CD4-positive, alpha-beta T cell treated with Interleukin-2 at 100 ng/mL for 4 hours (primary cell): ENCODE measurements at regions not wholly inside any gene's neighbourhood (a gene's known extent, or its start where the extent isn't known, plus 50 kb on each side); places are given as distances from the start of the nearest gene placed in this dataset.

Experiments used
- DNase-seq: peaks from one replicate; pipeline ENCODE4 v3.0.0-alpha.2; 2020; ENCODE audit warnings: low spot score

DNA sequence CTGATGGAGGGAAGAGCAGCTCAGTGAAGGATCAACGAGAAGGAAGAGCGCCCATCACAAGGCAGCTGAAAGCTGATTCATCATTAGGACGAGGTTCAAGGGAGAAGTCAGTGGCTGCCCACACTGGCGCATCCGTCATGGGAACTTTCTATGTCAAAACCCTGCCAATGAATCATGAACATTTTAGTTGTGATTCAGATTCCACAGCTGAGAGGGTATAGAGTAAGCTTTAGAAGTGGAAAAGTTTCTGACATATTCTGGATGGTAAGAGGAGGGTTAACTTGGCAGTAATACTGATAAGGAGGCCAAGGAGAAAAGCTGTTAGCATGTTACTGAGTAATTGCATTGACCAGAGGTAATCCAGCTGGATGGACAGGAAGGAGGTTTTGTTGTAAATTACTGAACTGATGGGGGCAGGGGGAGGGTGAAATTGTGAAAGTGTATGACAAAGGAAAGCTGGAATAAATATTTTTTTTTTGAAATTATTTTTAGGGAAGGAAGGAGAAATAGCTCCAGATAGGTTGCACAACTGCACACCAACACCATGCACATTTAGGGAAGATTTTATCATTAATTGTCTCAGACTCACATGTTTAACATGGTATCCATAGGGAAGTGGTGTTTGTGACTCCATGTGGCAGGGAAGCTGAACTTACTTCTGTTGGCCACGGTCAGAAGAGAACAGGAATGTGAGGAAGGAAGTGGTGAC lies 78.3 kb upstream of the NRP1 start:
- DNase-seq: no peak

DNA sequence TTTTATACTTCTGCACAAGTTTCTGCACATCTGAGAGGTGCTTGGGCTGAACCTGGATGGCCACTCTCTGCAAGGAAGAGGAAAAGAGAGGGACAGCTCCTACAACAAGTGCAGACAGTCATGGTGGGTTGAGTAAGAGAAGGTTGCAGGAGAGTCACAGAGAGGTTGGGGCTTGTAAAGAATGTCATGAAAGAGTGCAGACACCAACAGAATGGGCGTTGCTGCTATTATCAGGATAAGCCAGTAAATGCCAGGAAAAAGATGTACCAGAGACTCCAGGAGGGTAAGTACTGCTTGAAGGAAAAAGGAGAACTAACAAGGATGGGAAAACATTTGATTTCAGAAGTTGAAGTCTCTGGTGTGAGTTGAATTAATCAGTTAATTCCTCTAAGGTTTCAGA lies 77.8 kb upstream of the NRP1 start:
- DNase-seq: no peak

DNA sequence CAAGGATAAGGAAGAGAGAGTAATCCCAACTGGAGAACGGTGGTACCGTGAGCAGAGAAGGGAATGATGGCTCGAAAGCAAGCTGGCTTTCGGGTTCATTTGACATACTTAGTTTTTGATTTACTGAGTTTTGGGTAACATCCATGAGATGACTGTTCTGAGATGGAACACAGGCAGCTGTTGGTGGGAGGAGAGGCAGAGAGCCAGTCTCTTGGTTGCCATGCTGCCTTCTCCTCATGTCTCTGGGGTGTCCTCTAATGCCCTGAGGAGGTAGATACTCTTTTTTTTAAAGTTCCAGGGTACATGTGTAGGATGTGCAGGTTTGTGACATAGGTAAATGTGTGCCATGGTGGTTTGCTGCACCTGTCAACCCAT lies 76.4 kb upstream of the NRP1 start:
- DNase-seq: no peak

DNA sequence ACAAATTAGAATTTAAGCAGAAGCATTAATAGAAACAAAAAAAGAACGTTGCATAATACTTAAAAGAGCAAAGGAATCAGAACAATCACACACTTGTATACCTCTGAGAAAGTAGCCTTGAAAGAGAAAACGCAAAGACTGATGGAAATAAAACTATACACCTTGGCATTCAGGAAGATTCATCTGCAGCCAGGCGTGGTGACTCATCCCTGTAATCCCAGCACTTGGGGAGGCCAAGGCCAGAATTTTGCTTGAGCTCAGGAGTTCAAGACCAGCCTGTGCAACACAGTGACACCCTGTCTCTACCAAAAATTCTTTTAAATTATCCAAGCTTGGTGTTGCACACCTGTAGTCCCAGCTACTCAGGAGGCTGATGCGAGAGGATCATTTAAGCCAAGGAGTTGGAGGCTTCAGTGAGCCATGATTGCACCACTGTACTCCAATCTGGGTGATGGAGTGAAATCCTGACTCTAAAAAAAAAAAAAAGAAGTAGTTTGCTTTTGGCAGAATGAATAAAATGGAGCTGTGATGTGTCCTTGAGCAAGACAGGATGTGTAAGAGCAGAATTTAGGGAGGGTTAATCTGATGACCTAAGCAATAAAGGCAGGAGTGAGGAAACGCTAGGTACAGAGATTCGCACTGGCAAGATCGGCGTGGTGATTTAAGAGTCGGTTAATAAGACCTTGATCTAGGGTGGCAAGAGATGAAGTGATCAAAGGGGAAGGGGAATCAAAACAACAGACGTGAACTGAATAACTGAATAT lies 75.8 kb upstream of the NRP1 start:
- DNase-seq: no peak

DNA sequence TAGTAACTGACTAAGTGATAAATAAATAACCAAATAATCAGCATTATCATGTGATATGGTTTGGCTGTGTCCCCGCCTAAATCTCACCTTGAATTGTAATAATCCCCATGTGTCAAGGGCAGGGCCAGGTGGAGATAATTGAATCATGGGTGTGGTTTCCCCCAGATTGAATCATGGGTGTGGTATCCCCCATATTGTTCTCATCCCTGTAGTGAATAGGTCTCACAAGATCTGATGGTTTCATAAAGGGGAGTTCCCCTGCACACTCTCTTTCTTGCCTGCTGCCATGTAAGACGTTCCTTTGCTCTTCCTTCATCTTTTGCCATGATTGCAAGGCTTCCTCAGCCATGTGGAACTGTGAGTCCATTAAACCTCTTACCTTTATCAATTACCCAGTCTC lies 72.1 kb upstream of the NRP1 start:
- no peak for DNase-seq

DNA sequence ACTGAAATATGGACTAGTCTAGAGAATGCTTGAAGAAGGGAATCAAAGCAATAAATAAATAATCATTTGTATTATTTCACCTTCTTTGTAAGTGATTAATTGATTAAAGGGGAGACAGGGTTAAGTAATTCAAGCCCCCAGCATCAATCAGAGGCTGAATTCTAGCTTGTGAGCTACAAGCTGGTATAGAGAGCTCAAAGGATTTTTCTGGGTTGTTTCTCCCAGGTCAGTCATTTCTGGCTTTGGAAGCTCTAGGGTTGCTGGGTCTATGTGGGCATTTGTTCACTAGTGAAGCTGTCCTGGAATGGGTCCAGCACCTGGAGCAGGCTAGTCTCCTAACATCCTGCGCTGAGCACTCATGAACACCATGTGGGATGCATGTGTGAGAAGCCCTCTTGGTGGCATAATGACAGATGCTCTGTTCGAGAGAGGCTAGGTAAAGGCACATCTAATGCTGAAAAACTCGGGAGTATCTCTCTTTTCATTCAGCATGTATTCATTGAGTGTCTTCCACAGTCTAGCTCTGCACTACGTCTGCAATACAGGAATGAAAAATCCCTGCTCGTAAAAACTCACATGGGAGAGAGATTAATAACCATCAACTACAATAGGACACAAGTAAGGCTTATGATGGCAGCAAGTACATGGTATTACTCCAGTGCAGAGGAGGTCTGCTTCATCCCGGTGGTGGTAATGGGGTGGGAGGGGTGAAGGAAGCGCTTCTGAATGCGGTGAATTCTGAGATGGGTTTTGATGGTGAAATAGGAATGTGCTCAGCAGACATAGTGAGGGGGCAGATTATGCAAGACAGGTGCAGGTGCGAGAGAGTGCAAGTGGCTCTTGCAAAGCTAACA lies 68.0 kb upstream of the NRP1 start:
- no peak for DNase-seq

DNA sequence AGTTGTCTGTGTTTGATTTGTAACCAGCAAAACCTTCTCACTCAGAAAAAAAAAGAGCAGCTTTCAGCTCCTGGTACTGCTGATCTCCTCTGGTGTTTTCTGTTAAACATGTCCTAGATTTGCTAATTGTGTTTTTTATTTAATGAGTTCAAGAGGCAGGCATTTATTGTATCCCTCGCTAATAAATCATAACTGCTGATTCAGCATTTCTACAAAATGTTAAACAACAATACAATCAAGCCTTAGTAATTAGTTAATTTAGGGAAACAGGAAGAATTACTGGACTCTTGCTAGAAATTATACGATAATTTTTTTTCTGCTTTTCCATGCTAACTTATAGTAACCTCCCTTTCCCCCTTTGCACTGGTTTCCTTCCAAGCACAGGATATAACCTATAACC lies 66.8 kb upstream of the NRP1 start:
- no peak for DNase-seq

DNA sequence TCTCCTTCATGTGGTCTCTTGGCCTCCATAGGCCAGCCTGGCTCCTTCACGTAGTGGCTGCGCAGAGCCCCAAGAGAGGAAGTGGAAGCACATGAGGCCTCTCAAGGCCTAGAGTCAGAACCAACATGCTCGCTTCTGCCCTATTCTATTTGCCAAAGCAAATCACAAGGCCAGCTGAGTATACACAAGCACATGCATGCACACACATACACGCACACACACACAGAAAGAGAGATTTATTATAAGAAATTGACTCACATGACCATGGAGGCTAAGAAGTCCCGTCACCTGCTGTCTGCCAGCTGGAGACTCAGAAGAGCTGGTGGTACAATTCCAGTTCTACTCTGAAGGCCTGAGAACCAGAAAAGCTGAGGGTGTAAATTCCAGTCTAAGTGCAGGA lies 64.3 kb upstream of the NRP1 start:
- DNase-seq: no peak

DNA sequence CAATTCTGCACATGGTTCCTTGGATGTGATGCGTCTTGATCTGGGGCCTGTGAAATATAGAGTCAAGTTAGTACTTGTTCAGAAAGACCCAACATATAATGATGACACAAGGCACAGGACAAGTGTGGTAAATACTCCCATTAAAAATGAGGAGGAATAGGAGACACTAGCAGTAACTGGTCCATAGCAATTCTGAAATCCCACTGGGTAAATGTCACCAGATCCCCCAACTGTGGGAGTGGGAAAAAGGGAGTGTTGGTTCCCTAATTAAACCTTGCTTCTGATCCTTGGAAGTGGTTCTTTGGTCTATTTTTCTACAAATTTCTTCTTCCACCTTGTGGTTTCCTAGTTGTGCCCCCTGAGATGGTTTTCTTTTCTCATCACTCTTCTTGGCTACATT lies 62.5 kb upstream of the NRP1 start:
- DNase-seq: no peak

DNA sequence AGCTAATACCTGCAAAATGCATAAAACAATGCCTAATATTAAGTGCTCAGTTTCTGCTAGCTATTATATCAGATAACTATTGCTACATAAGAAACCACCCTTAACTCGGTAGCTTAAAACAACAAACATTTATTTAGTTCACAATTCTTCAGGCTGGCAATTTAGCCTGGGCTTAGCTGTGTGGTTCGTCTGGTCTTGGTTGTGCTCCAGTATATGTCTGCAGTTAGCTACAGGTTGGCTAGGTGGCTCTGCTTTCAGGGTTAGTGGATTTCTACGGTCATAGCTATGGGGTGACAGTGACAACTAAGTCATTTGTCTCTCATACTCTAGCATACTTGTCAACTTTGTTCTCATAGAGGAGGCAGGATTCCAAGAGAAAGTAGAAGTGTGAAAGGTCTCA lies 61.8 kb upstream of the NRP1 start:
- no peak for DNase-seq

DNA sequence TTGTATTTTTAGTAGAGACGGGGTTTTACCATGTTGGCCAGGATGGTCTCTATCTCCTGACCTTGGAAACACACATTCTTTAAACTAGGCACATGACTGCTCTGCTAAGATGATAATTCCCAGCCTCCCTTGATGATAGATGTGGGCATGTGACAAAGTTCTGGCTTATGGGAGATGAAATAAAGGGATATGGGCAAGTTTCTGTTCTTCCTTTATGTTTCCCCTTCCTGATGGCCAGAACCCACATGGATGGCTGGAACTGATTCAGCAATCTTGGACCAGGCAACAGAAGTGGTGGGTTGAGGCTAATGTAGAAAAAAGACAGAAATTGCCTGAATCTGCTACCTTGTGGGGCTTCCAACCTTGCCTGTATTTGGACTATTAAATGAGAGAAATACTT lies 60.7 kb upstream of the NRP1 start:
- no peak for DNase-seq

DNA sequence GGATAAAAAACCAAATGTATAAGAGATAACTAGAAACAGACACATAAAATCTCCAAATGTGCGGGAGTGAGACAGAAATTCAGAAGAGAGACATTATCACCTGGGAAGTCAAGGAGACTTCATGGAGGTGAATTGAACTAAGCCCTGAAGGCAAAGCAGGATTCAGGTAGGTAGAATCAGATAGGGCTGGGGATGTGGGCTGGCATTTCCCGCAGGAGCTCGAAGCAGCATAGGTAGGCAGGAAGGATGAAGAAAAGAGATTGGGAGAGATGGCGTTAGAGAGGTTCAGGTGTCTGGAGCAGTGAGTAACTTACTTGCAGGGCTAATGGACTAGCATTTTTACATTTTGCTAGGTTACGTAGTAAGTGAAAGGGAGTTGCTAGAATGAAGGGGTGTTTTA lies 58.2 kb upstream of the NRP1 start:
- DNase-seq: no peak

DNA sequence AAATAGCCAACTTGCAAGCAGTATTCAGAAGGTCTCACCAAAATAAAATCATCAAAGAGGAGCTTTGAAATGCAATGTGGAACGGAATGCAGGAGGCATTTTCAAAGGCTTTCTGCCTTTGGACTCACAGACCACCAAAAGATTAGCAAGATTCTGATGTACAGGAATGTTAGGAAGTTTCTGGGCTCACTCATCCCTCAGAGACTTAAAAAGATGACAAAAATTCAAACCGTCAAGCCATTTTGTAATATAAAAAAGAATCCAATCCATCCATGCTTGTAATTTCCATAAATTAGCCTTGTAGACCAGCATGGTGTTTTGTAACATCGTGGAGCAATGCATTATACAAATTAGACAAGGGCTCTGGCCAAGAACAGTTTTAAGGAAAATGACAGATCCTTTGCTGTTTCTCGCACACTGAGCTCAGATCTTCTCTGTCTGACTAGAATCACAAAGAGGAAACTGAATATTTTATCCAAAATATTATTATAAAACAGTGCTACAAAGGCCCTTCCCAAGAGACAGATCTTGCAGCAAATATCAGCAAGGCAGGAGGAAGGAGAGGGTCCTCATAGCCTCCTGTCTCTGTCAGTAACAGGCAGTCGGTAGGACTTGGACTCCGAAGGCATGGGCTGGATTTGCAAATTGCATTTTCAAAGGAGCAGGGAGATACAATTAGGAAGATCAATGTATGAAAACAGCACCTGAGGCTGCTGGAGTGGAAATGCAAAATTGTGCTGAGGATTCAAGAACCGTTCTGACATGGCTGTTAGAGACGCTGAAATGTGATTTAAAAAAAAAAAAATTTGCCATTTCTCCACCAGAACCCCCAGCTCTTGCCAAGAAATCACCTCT lies 57.4 kb upstream of the NRP1 start:
- DNase-seq: no peak

DNA sequence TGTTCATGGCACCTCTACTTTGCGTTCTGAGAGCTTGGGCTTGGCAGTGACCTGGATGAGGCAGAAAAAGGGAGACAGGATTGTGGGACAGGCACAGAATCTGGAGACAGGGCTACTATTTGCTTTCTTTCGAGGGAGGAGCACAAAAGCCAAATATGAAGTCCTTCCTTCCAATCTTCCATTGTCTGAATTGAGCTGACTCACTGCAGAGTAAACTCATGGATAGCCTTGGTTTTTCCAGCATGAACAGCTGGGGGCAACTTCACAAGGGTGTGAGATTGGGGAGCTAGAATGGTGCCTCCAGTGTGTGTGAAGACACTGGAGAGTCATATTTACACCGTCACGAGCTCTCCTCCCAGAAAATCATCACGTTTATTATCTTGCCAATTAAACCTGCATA lies 55.6 kb upstream of the NRP1 start:
- no peak for DNase-seq

DNA sequence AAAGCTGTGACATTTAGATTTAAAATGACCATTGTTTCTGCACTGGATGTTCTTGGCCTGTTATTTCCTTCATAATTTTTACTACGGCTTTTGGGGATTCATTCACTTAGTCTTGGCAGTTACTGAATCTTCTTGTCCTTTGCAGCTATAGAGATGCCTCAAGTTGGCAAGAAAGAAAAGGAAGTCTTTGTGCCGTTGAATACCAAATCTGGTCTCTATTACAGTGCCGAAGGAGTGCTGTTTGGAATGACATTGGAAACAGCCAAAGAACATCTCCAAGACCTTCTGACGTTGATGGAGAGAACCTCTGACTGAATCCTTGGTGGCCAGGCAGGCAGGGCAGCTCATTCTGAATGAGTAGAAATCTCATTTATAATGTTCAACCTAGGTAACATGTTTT lies 54.3 kb upstream of the NRP1 start:
- no peak for DNase-seq

DNA sequence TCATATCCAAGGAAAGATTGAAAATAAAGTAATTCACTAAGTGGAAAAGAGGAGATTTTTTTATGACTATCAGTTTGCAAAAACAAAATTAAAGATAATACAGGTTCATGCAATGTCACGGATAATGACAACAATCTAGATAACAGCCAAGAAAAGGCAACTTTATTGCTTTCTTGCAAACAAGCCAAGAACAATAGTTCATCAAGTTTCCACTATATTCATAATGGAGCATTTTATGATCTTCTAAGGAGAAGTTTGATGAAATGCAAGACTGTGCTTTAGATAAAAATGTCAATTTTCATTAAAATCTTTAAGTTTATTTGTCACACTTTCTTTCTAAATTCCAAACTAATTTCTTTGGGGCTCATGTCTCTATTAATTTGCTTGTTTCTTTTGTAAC lies 53.9 kb upstream of the NRP1 start:
- no peak for DNase-seq

DNA sequence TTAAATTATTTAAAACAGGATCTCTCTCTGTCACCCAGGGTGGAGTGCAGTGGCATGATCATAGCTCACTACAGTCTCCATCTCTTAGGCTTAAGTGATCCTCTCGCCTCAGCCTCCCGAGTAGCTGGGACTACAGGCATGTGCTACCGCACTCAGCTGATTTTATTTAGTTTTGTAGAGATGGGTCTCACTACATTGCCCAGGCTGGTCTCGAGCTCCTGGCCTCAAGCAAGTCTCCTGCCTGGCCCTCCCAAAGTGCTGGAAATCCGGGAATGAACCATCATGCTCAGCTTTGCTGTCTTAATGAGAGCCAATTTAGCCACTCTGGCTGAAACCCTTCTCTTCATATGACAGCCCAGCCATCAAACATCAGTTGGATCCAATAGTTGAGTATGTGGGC lies 53.3 kb upstream of the NRP1 start:
- no peak for DNase-seq

DNA sequence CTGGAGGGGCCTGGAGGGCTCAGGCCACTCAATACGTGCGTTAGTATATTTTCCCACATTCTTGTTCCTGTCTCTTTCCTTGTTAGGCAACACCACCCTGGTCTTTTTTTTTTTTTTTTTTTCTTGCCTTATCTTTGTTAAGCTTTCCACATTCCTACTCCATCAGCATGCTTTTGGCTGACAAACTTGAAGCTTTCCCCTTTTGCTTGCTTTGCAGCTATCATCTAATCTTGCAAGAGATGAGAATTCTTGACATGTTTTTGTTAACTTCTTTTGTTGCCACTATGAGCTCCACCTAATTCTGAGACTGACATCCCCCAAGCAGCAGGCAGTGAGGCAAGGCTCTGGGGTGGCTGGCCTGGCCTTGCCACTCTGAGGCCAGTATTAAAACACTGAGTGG lies 52.5 kb upstream of the NRP1 start:
- DNase-seq: no peak

DNA sequence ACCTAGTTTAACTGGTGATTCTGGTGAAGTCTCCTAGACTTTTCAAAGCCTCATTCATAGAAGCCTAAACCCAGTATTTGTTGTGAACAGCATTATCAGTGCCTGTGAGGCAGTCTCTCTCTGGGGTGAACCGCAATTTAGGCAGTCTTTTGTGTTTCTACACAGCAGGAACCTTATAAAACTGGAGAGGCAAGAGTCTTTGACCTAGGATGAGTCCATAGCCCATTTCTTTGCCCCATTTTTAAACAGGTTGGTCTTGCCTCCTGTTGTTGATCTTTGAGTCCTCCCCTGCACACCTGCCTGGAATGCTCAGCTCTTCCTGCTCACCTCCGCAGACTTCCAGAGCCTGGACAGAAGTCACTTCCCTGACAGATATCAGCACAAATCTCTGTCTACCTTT lies 51.2 kb upstream of the NRP1 start:
- no peak for DNase-seq

DNA sequence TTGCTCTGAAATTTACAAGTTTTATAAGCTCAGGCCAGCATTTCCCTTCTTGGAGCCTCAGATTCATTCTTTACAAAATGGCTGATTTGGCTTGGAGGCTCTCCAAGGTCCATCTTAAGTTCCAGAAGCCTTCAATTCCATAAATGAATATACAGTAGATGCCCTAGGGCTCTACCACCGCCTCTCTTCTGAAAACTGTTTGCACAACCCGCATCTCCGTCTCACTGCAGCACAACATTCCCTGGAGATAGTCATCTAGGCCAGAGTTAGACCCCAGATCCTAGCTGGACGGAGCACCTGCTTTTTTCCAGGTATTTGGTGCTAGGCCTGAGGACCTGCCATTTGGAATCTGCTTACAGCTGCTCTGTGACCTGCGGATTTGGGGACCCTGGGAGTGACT lies 50.5 kb upstream of the NRP1 start:
- DNase-seq: no peak
